SJSA1 (cell line): ENCODE measurements at regions not wholly inside any gene's neighbourhood (a gene's known extent, or its start where the extent isn't known, plus 50 kb on each side); places are given as distances from the start of the nearest gene placed in this dataset.

Source experiments
- DNase-seq, 2 experiments: peaks; one replicate each; pipeline ENCODE4 v3.0.0-alpha.2; 2015 to 2020; ENCODE audit warnings: low spot score in 2 of 2, low read depth in 1 of 2
- H3K27ac ChIP-seq: fragments of 250-450 bp; sonication (Bioruptor Pico); 2 replicates; pipeline ENCODE4 v1.5.1; 2020; ENCODE audit warnings: mild to moderate bottlenecking, moderate library complexity
- H3K27me3 ChIP-seq: fragments of 250-450 bp; sonication (Bioruptor Pico); replicated peaks from 2 replicates; pipeline ENCODE4 v1.5.1; 2020; ENCODE audit warnings: mild to moderate bottlenecking, moderate library complexity
- H3K36me3 ChIP-seq: fragments of 250-450 bp; sonication (Bioruptor Pico); 2 replicates; pipeline ENCODE4 v1.5.1; 2020; ENCODE audit warnings: mild to moderate bottlenecking
- H3K4me1 ChIP-seq: fragments of 250-450 bp; sonication (Bioruptor Pico); replicated peaks from 2 replicates; pipeline ENCODE4 v1.6.1; 2021; ENCODE audit warnings: mild to moderate bottlenecking
- H3K4me3 ChIP-seq: fragments of 250-450 bp; sonication (Bioruptor Pico); 2 replicates; pipeline ENCODE4 v1.5.1; 2020; ENCODE audit warnings: mild to moderate bottlenecking
- H3K9me3 ChIP-seq: fragments of 250-450 bp; sonication (Bioruptor Pico); replicated peaks from 2 replicates; pipeline ENCODE4 v1.5.1; 2020; ENCODE audit warnings: mild to moderate bottlenecking

GRCh38 chr16:5730783-5731182 is 633.2 kb upstream of the EEF2KMT start:
- Histone ChIP-seq H3K4me1 (no peaks in the 10 kb centered on the region), H3K36me3 (no peaks in the 10 kb centered on the region), H3K9me3 (peaks cover 9% of the 10 kb centered on the region), H3K27ac (no peak overlapping the region), H3K27me3 (no peaks in the 10 kb centered on the region), H3K4me3 (no peak overlapping the region)
- no peak for DNase-seq

- Histone ChIP-seq H3K27me3 (no peaks in the 10 kb centered on the region), H3K9me3 (no peaks in the 10 kb centered on the region; the same call in 1 of the 2 replicates), H3K36me3 (no peaks in the 10 kb centered on the region), H3K27ac (no peak overlapping the region), H3K4me1 (no peaks in the 10 kb centered on the region), H3K4me3 (no peak overlapping the region)
- DNase-seq, result no peak
Observed at GRCh38 chr16:5722116-5722619, 624.6 kb upstream of the EEF2KMT start.

- H3K4me1 ChIP-seq, result no peaks in the 10 kb centered on the region
- no peak overlapping the region for H3K27ac ChIP-seq
- H3K36me3 ChIP-seq, result no peaks in the 10 kb centered on the region
- no peak for DNase-seq
- peaks cover 4% of the 10 kb centered on the region; the same call in 1 of the 2 replicates for H3K9me3 ChIP-seq
- no peak overlapping the region for H3K4me3 ChIP-seq
- H3K27me3 ChIP-seq, result no peaks in the 10 kb centered on the region
Observed at GRCh38 chr16:5715155-5715554, 617.6 kb upstream of the EEF2KMT start.

GRCh38 chr16:5709889-5710288 is 612.3 kb upstream of the EEF2KMT start:
- DNase-seq, result no peak
- no peaks in the 10 kb centered on the region for H3K27me3 ChIP-seq

GRCh38 chr16:5706211-5706610 is 608.6 kb upstream of the EEF2KMT start:
- Histone ChIP-seq H3K4me1 (no peaks in the 10 kb centered on the region), H3K27me3 (no peaks in the 10 kb centered on the region), H3K27ac (no peak overlapping the region), H3K4me3 (no peak overlapping the region), H3K36me3 (no peaks in the 10 kb centered on the region), H3K9me3 (no peaks in the 10 kb centered on the region)
- no peak for DNase-seq

More at GRCh38 chr16:5709889-5710288, 612.3 kb upstream of the EEF2KMT start:
- no peaks in the 10 kb centered on the region for H3K4me1 ChIP-seq
- H3K27ac ChIP-seq, result no peak overlapping the region
- H3K36me3 ChIP-seq, result no peaks in the 10 kb centered on the region
- 0 out of 2 replicates have a peak, but pooled peaks cover under 1% of the 10 kb centered on the region for H3K9me3 ChIP-seq
- no peak overlapping the region for H3K4me3 ChIP-seq

- H3K27ac ChIP-seq, result no peak overlapping the region
- H3K36me3 ChIP-seq, result no peaks in the 10 kb centered on the region
- no peaks in the 10 kb centered on the region for H3K27me3 ChIP-seq
- peaks cover 5% of the 10 kb centered on the region; the same call in 1 of the 2 replicates for H3K9me3 ChIP-seq
- no peak for DNase-seq
- no peaks in the 10 kb centered on the region for H3K4me1 ChIP-seq
- no peak overlapping the region for H3K4me3 ChIP-seq
Observed at GRCh38 chr16:5704271-5704670, 606.7 kb upstream of the EEF2KMT start.

GRCh38 chr16:5693426-5693825 is 595.8 kb upstream of the EEF2KMT start:
- DNase-seq, result no peak
- Histone ChIP-seq H3K27ac (no peak overlapping the region), H3K9me3 (no peaks in the 10 kb centered on the region), H3K4me3 (no peak overlapping the region), H3K27me3 (no peaks in the 10 kb centered on the region), H3K4me1 (no peaks in the 10 kb centered on the region), H3K36me3 (no peaks in the 10 kb centered on the region)

GRCh38 chr16:5681966-5682365 is 584.4 kb upstream of the EEF2KMT start:
- no peaks in the 10 kb centered on the region for H3K4me1 ChIP-seq
- H3K9me3 ChIP-seq, result no peaks in the 10 kb centered on the region; the same call in 1 of the 2 replicates
- H3K36me3 ChIP-seq, result no peaks in the 10 kb centered on the region
- H3K27me3 ChIP-seq, result no peaks in the 10 kb centered on the region
- no peak overlapping the region for H3K4me3 ChIP-seq
- no peak for DNase-seq
- no peak overlapping the region for H3K27ac ChIP-seq

- Histone ChIP-seq H3K27ac (no peak overlapping the region), H3K36me3 (no peaks in the 10 kb centered on the region), H3K4me3 (no peak overlapping the region), H3K4me1 (no peaks in the 10 kb centered on the region), H3K9me3 (no peaks in the 10 kb centered on the region; the same call in 1 of the 2 replicates), H3K27me3 (no peaks in the 10 kb centered on the region)
- DNase-seq, result no peak
Observed at GRCh38 chr16:5678371-5678770, 580.8 kb upstream of the EEF2KMT start.

GRCh38 chr16:5671421-5671820 is 573.8 kb upstream of the EEF2KMT start:
- Histone ChIP-seq H3K27me3 (no peaks in the 10 kb centered on the region), H3K4me3 (no peak overlapping the region), H3K9me3 (no peaks in the 10 kb centered on the region), H3K36me3 (no peaks in the 10 kb centered on the region), H3K4me1 (no peaks in the 10 kb centered on the region), H3K27ac (no peak overlapping the region)
- DNase-seq, result no peak

- DNase-seq, result no peak
- no peaks in the 10 kb centered on the region for H3K9me3 ChIP-seq
- H3K27ac ChIP-seq, result no peak overlapping the region
- H3K27me3 ChIP-seq, result no peaks in the 10 kb centered on the region
- no peaks in the 10 kb centered on the region for H3K4me1 ChIP-seq
- H3K4me3 ChIP-seq, result no peak overlapping the region
- H3K36me3 ChIP-seq, result no peaks in the 10 kb centered on the region
Observed at GRCh38 chr16:5670198-5670597, 572.6 kb upstream of the EEF2KMT start.

- DNase-seq, result no peak
- H3K27ac ChIP-seq, result no peak overlapping the region
- no peak overlapping the region for H3K4me3 ChIP-seq
Observed at GRCh38 chr16:5668553-5668952, 571.0 kb upstream of the EEF2KMT start.

GRCh38 chr16:5665834-5666233 is 568.2 kb upstream of the EEF2KMT start:
- no peak for DNase-seq
- no peaks in the 10 kb centered on the region for H3K36me3 ChIP-seq
- H3K4me3 ChIP-seq, result no peak overlapping the region
- no peaks in the 10 kb centered on the region for H3K4me1 ChIP-seq
- H3K9me3 ChIP-seq, result no peaks in the 10 kb centered on the region
- no peaks in the 10 kb centered on the region for H3K27me3 ChIP-seq
- H3K27ac ChIP-seq, result no peak overlapping the region

More at GRCh38 chr16:5668553-5668952, 571.0 kb upstream of the EEF2KMT start:
- Histone ChIP-seq H3K9me3 (no peaks in the 10 kb centered on the region), H3K4me1 (no peaks in the 10 kb centered on the region), H3K36me3 (no peaks in the 10 kb centered on the region), H3K27me3 (no peaks in the 10 kb centered on the region)

- DNase-seq, result no peak
- Histone ChIP-seq H3K27ac (no peak overlapping the region), H3K9me3 (0 out of 2 replicates have a peak, but pooled peaks cover 4% of the 10 kb centered on the region), H3K36me3 (no peaks in the 10 kb centered on the region), H3K27me3 (no peaks in the 10 kb centered on the region), H3K4me1 (no peaks in the 10 kb centered on the region), H3K4me3 (no peak overlapping the region)
Observed at GRCh38 chr16:5653789-5654188, 556.2 kb upstream of the EEF2KMT start.

GRCh38 chr16:5653041-5653440 is 555.4 kb upstream of the EEF2KMT start:
- Histone ChIP-seq H3K27me3 (no peaks in the 10 kb centered on the region), H3K4me1 (no peaks in the 10 kb centered on the region), H3K9me3 (0 out of 2 replicates have a peak, but pooled peaks cover 4% of the 10 kb centered on the region), H3K36me3 (no peaks in the 10 kb centered on the region), H3K27ac (no peak overlapping the region), H3K4me3 (no peak overlapping the region)
- DNase-seq, result no peak
